ENCODE measurements at regions not wholly inside any gene's neighbourhood (a gene's known extent, or its start where the extent isn't known, plus 50 kb on each side); places are given as distances from the start of the nearest gene placed in this dataset.

GRCh38 chr9:105117234-105117633, 127.2 kb upstream of the SLC44A1 start:
- TF ChIP-seq CTCF (IDR thresholded peaks at IDR 0.05; ENCODE audit: extremely low read depth in 1 of 2, insufficient read depth in 1 of 2, low read depth in 1 of 2, low read length in 2 of 2) (no peak), POLR2AphosphoS5 (IDR thresholded peaks at IDR 0.05; ENCODE audit: insufficient read depth, low read depth, low read length) (no peak), POLR2A (IDR thresholded peaks at IDR 0.05; ENCODE audit: low read depth, low read length) (no peak), MAX (IDR thresholded peaks at IDR 0.05; ENCODE audit: insufficient read depth, insufficient read length) (no peak), JUN (IDR thresholded peaks at IDR 0.05; ENCODE audit: borderline replicate concordance, insufficient read depth, insufficient read length, low read depth) (no peak), EZH2 (IDR thresholded peaks at IDR 0.05; ENCODE audit: borderline replicate concordance, low read depth, low read length, severe bottlenecking) (no peak), FOS (IDR thresholded peaks at IDR 0.05; ENCODE audit: borderline replicate concordance, insufficient read depth, low read length) (no peak), MYC (IDR thresholded peaks at IDR 0.05; ENCODE audit: low read depth, low read length) (no peak), GATA2 (IDR thresholded peaks at IDR 0.05; ENCODE audit: insufficient read depth, insufficient read length, low read depth, low read length) (no peak)

All from endothelial cell of umbilical vein (primary cell).